K562 (cell line): ENCODE measurements at regions not wholly inside any gene's neighbourhood (a gene's known extent, or its start where the extent isn't known, plus 50 kb on each side); places are given as distances from the start of the nearest gene placed in this dataset.

ENCODE experiments used
- ATAC-seq: fragments of 200-7000 bp; cut with Tn5 transposase; 3 replicates; pipeline ENCODE4 v1.9.1; 2020; ENCODE audit warnings: moderate library complexity
- BruUV-seq: library from RNA; stranded (reverse); fragments of 400-500 nt; replicated peaks from 2 replicates; lab custom pipeline; 2021; lab: Mats Ljungman, UMichigan
- CTCF ChIA-PET: fragments of 300-600 bp; formaldehyde crosslinking; extraction: SDS; loops from one replicate; lab custom pipeline; 2021; ENCODE audit warnings: low intra/inter-chr PET ratio; lab: Yijun Ruan, JAX
- POLR2A ChIA-PET: fragments of 300-600, 350-650 bp; sonication (Branson Sonifier 250); formaldehyde crosslinking; extraction: SDS; loops from one replicate; lab custom pipeline; 2021; ENCODE audit warnings: antibody characterized with exemption, inconsistent platforms; lab: Yijun Ruan, JAX
- DNase-seq, 4 experiments: peaks; one replicate each; pipeline versions ENCODE4 v3.0.0 to v3.0.0-alpha.2; 2011 to 2018; ENCODE audit warnings: low spot score in 3 of 4, mixed read lengths in 3 of 4; ENCODE audit errors: extremely low read depth in 1 of 4
- FAIRE-seq: peaks from 2 replicates; lab custom pipeline; 2011; peaks lifted over from hg19 to GRCh38; lab: Jason Lieb, UNC
- H2AFZ ChIP-seq: 2 replicates; pipeline ENCODE4 v1.6.0; 2011; ENCODE audit warnings: low read depth, low read length, control low read depth, inconsistent platforms
- H3K27ac ChIP-seq: fragments of 200-600 bp; 3 replicates; pipeline ENCODE4 v1.8.0; 2011; ENCODE audit warnings: low read depth, mild to moderate bottlenecking, control low read depth, inconsistent platforms, low read length, moderate library complexity, mixed read lengths; ENCODE audit errors: extremely low read depth
- H3K27me3 ChIP-seq, 2 experiments: fragments of 300-600 bp in 1 of 2; 2 replicates in 1 of 2; 3 replicates in 1 of 2; pipeline versions ENCODE4 v1.6.0 to v1.8.0; 2011; ENCODE audit warnings: inconsistent platforms in 2 of 2, low read length in 2 of 2, mild to moderate bottlenecking in 1 of 2, mixed read lengths in 1 of 2, moderate library complexity in 1 of 2; ENCODE audit not compliant: control insufficient read depth in 2 of 2, insufficient read depth in 2 of 2
- H3K36me3 ChIP-seq: fragments of 300-600 bp; 3 replicates; pipeline ENCODE4 v1.8.0; 2011; ENCODE audit warnings: mild to moderate bottlenecking, low read length, inconsistent platforms; ENCODE audit not compliant: control insufficient read depth, insufficient read depth
- H3K4me1 ChIP-seq, 2 experiments: fragments of 200-600 bp in 1 of 2; replicated peaks in 1 of 2; 2 replicates in 1 of 2; 3 replicates in 1 of 2; pipeline versions ENCODE4 v1.5.1 to v1.8.0; 2011; ENCODE audit warnings: inconsistent platforms in 2 of 2, low read length in 2 of 2, mild to moderate bottlenecking in 1 of 2, mixed read lengths in 1 of 2, moderate library complexity in 1 of 2; ENCODE audit not compliant: control insufficient read depth in 2 of 2, insufficient read depth in 2 of 2
- H3K4me2 ChIP-seq: 2 replicates; pipeline ENCODE4 v1.6.1; 2011; ENCODE audit warnings: low read length, control low read depth, inconsistent platforms, mixed read lengths; ENCODE audit not compliant: insufficient read depth
- H3K4me3 ChIP-seq: fragments of 200-600 bp; sonication (generic), shearing (Covaris generic); 2 replicates; pipeline ENCODE4 v1.5.1; 2016; ENCODE audit warnings: control low read depth, inconsistent platforms
- H3K79me2 ChIP-seq: fragments of 200-600 bp; 3 replicates; pipeline ENCODE4 v1.8.0; 2011; ENCODE audit warnings: low read length, inconsistent platforms; ENCODE audit not compliant: control insufficient read depth, insufficient read depth
- H3K9ac ChIP-seq, 2 experiments: 2 replicates each; pipeline versions ENCODE4 v1.6.0 to v1.6.1; 2011; ENCODE audit warnings: low read depth in 2 of 2, low read length in 2 of 2, control low read depth in 1 of 2, inconsistent platforms in 1 of 2, mild to moderate bottlenecking in 1 of 2, mixed read lengths in 1 of 2; ENCODE audit not compliant: insufficient read depth in 1 of 2
- H3K9me1 ChIP-seq: one replicate; pipeline ENCODE4 v1.6.0; 2011; ENCODE audit warnings: inconsistent platforms, mild to moderate bottlenecking, low read length, moderate library complexity; ENCODE audit not compliant: control insufficient read depth, insufficient read depth
- H3K9me3 ChIP-seq: replicated peaks from 2 replicates; pipeline ENCODE4 v1.5.1; 2011; ENCODE audit warnings: low read depth, low read length, inconsistent platforms; ENCODE audit not compliant: control insufficient read depth, insufficient read depth
- H4K20me1 ChIP-seq: replicated peaks from 2 replicates; pipeline ENCODE4 v1.6.1; 2011; ENCODE audit warnings: low read length, inconsistent platforms, mixed read lengths; ENCODE audit not compliant: control insufficient read depth, insufficient read depth
- CREM ChIP-seq: IDR thresholded peaks from 2 replicates; pipeline ENCODE4 v1.6.1; 2014; ENCODE audit warnings: antibody characterized with exemption, low read depth
- EGR1 ChIP-seq: fragments of 450-650 bp; conservative IDR thresholded peaks from 2 replicates; pipeline ENCODE4 v1.6.1; 2017; ENCODE audit warnings: mild to moderate bottlenecking
- FOXM1 ChIP-seq, 2 experiments: fragments of 450-650 bp in 1 of 2; sonication (generic) in 1 of 2; formaldehyde crosslinking in 1 of 2; IDR thresholded peaks; 2 replicates each; pipeline versions ENCODE4 v1.6.1 to v1.9.0; 2017 to 2022; ENCODE audit warnings: low read depth in 2 of 2, mild to moderate bottlenecking in 2 of 2, missing genetic modification reagents in 1 of 2, moderate library complexity in 1 of 2
- MAFF ChIP-seq: IDR thresholded peaks from 2 replicates; pipeline ENCODE4 v1.6.1; 2012; ENCODE audit warnings: low read length, improper control_type of control experiment
- NR1H2 ChIP-seq: sonication (generic); formaldehyde crosslinking; IDR thresholded peaks from 2 replicates; pipeline ENCODE4 v1.4.0; 2020; ENCODE audit warnings: mild to moderate bottlenecking, missing genetic modification reagents
- PKNOX1 ChIP-seq: fragments of 450-650 bp; IDR thresholded peaks from 2 replicates; pipeline ENCODE4 v1.6.1; 2016
- SLC30A9 ChIP-seq: fragments of 250-450 bp; sonication (Bioruptor Pico); IDR thresholded peaks from 2 replicates; pipeline ENCODE4 v1.8.0; 2022; ENCODE audit warnings: mild to moderate bottlenecking, moderate library complexity
- TGIF2 ChIP-seq: sonication (generic); formaldehyde crosslinking; IDR thresholded peaks from 2 replicates; pipeline ENCODE4 v1.8.1; 2022; ENCODE audit warnings: mild to moderate bottlenecking, missing genetic modification reagents, moderate library complexity
- XRCC3 ChIP-seq: fragments of 450-650 bp; IDR thresholded peaks from 2 replicates; pipeline ENCODE4 v1.6.1; 2017; ENCODE audit warnings: mild to moderate bottlenecking, moderate library complexity
- ZNF165 ChIP-seq: fragments of 250-450 bp; sonication (Bioruptor Pico); IDR thresholded peaks from 2 replicates; pipeline ENCODE4 v1.4.0; 2020; ENCODE audit warnings: borderline replicate concordance
- WGBS: fragments of 100-300 bp; shearing (Covaris generic); methylation state at CpG from one replicate; pipeline ENCODE4 v1.1.6; 2016; ENCODE audit warnings: low coverage, mixed read lengths; ENCODE audit not compliant: insufficient coverage; ENCODE audit errors: missing lambda C conversion rate; 5-methylcytosine and 5-hydroxymethylcytosine counted together
- in situ Hi-C: fragments of 300-500 bp; cut with MboI; formaldehyde crosslinking; loops from 4 replicates; pipeline ENCODE4 v1.15.0; 2018; ENCODE audit warnings: inconsistent platforms, mixed read lengths
- intact Hi-C: fragments of 100-400 bp; cut with micrococcal nuclease; formaldehyde crosslinking; loops from 2 replicates; pipeline ENCODE4 v1.14.2; 2022
- TF ChIP-seq, protein P1 (sequence below): fragments of 250-450 bp; sonication (Bioruptor Pico); IDR thresholded peaks from 2 replicates; pipeline ENCODE4 v1.4.0; 2020; ENCODE audit warnings: mild to moderate bottlenecking, moderate library complexity, borderline replicate concordance

- WGBS: 0% methylated on average over 3 of the region's 3 CpGs
- DNase-seq: no peak
- POLR2A ChIA-PET: interaction anchor here (0.6 kb wide), 1 partner anchor 832 kb away, joined by 4 read pairs; no protein-coding TSS in a partner anchor
- H4K20me1 ChIP-seq: no peaks in the 10 kb centered on the region
- H3K9ac ChIP-seq: no peak overlapping the region
- no peak for TF ChIP-seq SLC30A9 (CRISPR knock-in tag)
- no peak for TF ChIP-seq PKNOX1
- TF ChIP-seq TGIF2 (CRISPR knock-in tag): no peak
- no peak for TF ChIP-seq XRCC3
- TF ChIP-seq FOXM1 (IDR thresholded peaks at IDR 0.05; ENCODE audit: low read depth): no peak
- no peak for TF ChIP-seq FOXM1 (CRISPR knock-in tag; IDR thresholded peaks at IDR 0.05; ENCODE audit: low read depth)
- TF ChIP-seq CREM: no peak
- TF ChIP-seq MAFF: no peak
- TF ChIP-seq, protein P1, sequence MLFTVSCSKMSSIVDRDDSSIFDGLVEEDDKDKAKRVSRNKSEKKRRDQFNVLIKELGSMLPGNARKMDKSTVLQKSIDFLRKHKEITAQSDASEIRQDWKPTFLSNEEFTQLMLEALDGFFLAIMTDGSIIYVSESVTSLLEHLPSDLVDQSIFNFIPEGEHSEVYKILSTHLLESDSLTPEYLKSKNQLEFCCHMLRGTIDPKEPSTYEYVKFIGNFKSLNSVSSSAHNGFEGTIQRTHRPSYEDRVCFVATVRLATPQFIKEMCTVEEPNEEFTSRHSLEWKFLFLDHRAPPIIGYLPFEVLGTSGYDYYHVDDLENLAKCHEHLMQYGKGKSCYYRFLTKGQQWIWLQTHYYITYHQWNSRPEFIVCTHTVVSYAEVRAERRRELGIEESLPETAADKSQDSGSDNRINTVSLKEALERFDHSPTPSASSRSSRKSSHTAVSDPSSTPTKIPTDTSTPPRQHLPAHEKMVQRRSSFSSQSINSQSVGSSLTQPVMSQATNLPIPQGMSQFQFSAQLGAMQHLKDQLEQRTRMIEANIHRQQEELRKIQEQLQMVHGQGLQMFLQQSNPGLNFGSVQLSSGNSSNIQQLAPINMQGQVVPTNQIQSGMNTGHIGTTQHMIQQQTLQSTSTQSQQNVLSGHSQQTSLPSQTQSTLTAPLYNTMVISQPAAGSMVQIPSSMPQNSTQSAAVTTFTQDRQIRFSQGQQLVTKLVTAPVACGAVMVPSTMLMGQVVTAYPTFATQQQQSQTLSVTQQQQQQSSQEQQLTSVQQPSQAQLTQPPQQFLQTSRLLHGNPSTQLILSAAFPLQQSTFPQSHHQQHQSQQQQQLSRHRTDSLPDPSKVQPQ: no peak
- TF ChIP-seq EGR1: no peak
- TF ChIP-seq NR1H2 (CRISPR knock-in tag): no peak
- TF ChIP-seq ZNF165 (CRISPR knock-in tag): no peak
- H3K79me2 ChIP-seq: no peaks in the 10 kb centered on the region
- in situ Hi-C loops (no loop called here), intact Hi-C loops (no loop called here)
- CTCF ChIA-PET: no interaction called here
- H3K4me3 ChIP-seq: no peak overlapping the region
- H3K27me3 ChIP-seq: no peaks in the 10 kb centered on the region
- H3K9me3 ChIP-seq: no peaks in the 10 kb centered on the region
- H3K4me2 ChIP-seq: no peak overlapping the region
- ATAC-seq: no peak
- no peak for FAIRE-seq
- BruUV-seq: no TSS peak
- no peak overlapping the region for H3K27ac ChIP-seq
- H3K36me3 ChIP-seq: no peaks in the 10 kb centered on the region
- no peaks in the 10 kb centered on the region for H3K4me1 ChIP-seq
- no peaks in the 10 kb centered on the region for H3K9me1 ChIP-seq
- no peak overlapping the region; the same call in 1 of the 2 replicates for H2AFZ ChIP-seq
These were observed 91.4 kb upstream of the NLGN1 start for GRCh38 chr3:173306110-173306509.
